GM12874 (cell line): ENCODE measurements at regions not wholly inside any gene's neighbourhood (a gene's known extent, or its start where the extent isn't known, plus 50 kb on each side); places are given as distances from the start of the nearest gene placed in this dataset.

Experiments
- TF ChIP-seq, protein P1 (sequence below): IDR thresholded peaks from 2 replicates; pipeline ENCODE4 v1.5.1; 2011; ENCODE audit warnings: low read depth, mild to moderate bottlenecking, control low read depth, low read length, moderate library complexity; ENCODE audit not compliant: insufficient read depth

DNA sequence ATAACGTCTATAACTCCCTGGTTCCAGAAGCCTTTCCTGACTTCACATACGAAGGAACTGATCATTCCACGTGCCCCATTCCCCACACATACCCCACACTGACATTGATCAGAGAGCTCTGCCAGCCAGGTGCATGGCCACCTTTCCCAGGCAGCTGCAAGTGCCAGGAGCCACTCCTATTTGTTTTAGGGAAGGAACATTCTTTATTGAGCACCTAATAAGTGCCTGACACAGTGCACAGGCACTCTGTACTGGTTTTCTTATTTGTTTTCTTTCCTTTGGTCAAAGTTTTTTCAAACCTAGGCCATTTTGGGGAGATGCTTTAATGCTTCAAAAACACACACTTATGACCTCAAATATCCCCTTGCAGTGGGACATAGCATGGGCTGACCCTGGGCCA, 50.0 kb downstream of the PITPNM2 start:
- TF ChIP-seq, protein P1, sequence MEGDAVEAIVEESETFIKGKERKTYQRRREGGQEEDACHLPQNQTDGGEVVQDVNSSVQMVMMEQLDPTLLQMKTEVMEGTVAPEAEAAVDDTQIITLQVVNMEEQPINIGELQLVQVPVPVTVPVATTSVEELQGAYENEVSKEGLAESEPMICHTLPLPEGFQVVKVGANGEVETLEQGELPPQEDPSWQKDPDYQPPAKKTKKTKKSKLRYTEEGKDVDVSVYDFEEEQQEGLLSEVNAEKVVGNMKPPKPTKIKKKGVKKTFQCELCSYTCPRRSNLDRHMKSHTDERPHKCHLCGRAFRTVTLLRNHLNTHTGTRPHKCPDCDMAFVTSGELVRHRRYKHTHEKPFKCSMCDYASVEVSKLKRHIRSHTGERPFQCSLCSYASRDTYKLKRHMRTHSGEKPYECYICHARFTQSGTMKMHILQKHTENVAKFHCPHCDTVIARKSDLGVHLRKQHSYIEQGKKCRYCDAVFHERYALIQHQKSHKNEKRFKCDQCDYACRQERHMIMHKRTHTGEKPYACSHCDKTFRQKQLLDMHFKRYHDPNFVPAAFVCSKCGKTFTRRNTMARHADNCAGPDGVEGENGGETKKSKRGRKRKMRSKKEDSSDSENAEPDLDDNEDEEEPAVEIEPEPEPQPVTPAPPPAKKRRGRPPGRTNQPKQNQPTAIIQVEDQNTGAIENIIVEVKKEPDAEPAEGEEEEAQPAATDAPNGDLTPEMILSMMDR = no peak

DNA sequence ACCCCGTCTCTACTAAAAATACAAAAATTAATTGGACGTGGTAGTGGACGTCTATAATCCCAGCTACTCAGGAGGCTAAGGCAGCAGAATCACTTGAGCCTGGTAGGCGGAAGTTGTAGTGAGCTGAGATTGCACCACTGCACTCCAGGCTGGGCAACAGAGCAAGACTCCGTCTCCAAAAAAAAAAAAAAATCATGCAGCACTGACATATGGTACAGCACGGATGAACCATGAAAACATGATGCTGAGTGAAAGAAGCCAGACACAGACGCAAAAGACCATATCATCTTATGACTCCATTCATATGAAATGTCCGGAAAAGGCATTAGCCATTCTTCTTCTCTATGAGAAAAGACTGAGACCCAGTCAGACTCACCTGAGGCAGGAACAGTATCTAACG, 50.4 kb downstream of the PITPNM2 start:
- TF ChIP-seq, protein P1 = no peak

DNA sequence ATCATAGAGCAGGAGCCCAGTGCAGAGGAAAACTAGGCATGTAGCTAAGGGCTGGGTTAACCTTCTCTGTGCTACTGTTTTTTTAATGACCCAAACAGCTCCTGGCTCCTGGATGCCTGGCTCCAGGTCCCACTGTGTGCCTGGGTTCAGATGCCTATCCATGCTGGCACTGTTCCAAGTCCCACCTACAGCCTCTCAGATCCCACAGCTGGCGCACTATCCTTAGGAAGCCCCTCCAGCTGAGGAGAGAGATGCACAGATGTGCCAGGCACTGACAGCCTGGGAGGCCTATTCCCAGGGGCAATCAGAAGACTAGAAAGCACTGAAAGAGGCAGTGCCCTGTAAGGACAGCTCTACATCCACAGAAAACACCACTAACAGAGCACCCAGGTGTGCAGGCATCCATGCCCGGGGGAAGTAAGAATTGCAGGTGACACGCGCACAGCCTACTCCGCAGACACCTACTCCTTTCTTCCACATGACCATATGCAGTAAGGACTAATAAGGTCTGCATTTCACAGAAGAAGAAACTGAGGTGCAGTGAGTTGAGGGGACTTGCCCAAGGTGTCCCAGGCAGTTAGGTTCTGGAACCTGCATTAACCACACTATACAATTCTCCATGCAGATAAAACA, 51.2 kb downstream of the PITPNM2 start:
- TF ChIP-seq, protein P1 = no peak

DNA sequence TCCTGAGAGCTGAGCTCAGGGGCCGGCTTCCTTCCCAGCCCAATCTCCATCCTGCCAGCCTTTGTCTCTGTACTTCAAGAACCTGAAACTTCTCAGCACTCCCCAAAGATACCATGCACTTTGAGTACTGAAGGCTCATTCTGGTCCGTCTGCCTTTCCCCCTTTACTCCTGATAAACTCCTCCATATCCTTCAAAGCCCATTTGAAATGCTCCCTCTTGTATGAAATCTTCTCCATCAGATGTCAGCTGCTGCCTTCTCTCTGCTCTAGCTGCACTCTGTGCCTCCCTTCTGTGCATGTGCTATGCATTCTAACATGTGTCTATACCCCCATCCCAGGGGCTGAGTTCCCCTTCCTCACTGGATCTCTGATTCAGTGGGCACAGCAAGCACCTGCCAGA, 52.1 kb downstream of the PITPNM2 start:
- TF ChIP-seq, protein P1 = no peak

DNA sequence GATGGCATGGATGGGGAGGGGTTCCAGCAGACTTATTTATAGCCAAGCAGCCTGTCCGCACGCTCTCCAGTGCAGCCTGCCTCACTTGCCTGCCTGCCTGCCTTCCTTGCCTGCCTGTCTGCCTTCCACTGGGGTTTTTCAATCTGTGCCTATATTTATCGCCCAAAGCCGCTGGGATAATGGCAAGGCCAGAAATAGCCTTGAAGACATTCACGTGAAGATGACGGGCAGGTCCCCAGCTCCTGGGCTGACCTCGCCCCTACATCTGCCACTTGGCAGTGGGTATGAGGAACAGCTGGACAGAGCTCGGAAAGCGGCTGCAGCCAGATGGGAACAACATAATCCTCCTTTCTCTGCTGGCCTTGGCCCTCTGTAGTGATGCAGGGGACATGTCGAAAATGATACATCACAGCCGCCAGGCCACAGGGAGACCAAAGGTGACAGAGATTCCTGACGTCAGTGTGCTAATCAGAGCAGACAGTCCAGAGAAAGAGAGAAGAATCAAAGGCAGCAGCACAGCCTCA, 53.3 kb downstream of the PITPNM2 start:
- TF ChIP-seq, protein P1 = no peak

DNA sequence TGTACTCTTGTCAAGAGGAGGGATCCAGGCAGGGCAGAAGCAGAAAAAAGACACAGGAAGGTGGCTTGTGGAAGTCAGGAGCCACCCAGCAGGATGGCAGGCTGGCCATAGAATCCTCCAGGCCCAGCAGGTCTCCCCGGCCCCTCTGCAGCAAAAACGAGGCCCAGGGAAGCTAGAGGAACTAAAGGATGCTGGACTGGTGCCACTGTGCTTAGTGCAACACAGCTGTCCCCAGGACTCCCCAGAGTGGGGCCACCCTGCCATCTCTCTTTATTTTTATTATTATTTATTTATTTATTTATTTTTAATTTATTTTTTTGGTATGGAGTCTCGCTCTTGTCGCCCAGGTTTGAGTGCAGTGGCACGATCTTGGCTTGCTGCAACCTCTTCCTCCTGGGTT, 54.1 kb downstream of the PITPNM2 start:
- TF ChIP-seq, protein P1 = no peak

DNA sequence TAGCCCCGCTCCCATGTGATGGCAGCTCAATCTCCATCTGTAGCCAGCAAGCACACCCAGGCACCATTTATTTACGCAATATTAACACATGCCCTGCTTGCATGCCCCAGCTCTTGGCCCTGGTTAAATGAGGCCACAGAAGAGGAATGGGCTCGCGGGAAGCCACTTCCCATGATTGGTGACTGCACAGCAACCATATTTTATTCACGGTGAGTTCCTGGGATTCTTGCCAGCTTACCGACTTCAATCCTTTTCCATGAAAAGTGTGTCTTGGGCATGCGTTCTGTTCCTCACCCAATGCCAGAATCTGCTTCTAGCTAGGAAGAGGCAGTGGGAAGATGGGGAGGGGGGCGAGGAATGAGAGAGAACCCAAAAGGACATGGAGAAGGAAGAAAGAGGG, 54.7 kb downstream of the PITPNM2 start:
- TF ChIP-seq, protein P1 = no peak
